GM21619 (cell line): ENCODE measurements at regions not wholly inside any gene's neighbourhood (a gene's known extent, or its start where the extent isn't known, plus 50 kb on each side); places are given as distances from the start of the nearest gene placed in this dataset.

Source experiments
- ATAC-seq: cut with Tn5 transposase; IDR thresholded peaks from one replicate; pipeline ENCODE4 v1.9.1; 2021; ENCODE audit not compliant: unreplicated experiment

DNA sequence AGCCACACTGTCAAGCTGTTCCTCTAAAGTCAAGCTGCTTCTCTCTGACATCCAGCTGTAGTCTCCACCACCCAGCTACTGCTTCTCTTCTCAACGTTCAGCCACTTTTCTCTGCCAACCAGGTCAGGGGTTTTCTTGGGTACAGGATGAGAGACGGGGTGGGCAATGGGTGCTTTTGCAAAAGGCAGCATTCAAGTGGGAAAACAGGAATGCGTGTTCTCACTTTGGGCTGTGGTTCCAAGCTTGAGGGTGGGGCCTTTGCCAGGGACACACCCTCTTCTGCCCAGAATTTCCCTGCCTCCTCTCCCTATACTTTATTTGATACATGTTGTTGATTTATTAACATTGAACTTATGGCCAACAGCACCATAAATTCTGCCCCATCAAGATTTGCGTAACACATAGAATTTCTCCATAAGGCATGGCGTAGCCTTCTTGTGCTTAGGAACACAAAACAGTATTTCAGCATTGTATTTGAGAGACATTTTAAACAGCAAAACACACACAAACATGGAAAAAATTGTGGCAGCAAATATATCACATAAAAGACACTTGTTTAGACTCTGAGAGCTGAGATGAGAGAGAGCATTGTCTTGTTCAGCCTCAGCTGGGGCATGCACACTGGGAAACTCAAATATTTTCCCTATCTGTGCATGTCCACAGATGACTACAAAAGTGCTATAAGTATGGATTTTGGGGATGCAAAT is 392.8 kb downstream of the SLITRK6 start:
- ATAC-seq, result no peak

DNA sequence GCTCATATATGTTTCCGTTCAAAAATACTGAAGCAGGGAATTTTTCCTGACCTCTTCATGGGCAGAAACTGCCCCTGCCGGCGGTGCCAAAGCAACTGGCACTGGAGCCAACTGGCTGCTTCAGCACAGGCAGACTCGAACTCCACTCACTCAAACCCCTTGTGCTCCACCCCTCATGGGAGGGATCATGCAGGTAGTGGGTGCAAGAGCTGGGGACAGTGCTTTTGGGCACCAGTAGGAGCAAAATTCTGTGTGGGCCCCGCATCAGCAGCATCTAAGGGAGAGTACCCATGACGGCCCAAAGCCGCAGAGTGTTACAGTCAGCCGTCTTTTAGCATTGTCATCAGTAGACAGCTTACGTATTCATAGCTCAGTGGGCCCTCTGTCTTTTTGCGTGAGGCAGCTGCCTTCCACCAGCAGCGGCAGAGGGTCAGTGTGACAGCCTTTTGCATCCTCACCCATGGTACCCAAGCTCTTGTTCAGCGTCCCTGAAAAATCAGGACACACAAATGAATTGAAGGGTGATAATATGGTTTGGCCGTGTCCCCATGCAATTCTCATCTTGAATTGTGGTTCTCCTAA is 393.8 kb downstream of the SLITRK6 start:
- ATAC-seq, result no peak

GRCh38 chr13:85386424-85386823 is 412.8 kb downstream of the SLITRK6 start:
- no peak for ATAC-seq

DNA sequence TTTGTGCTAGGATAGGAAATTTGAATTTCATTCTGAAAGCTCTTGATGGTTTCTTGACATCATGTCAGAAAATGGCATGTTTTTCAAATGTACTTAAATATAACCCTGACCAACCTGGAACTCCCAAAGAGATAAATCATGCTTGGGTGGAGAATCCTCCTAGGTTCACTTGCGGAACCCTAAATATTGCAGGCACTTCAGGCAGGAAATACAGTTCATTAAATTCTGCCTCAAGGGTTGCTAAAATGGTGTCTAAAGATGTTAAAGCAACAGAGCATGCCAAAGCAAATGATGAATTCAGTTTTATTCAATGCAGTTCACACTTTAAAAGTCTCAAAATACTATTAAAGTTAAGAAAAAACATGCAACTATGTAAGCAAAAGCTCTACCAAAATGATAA is 415.9 kb downstream of the SLITRK6 start:
- no peak for ATAC-seq

- ATAC-seq, result no peak
Observed at GRCh38 chr13:85381082-85381481, 418.1 kb downstream of the SLITRK6 start.

GRCh38 chr13:85379991-85380390 is 419.2 kb downstream of the SLITRK6 start:
- no peak for ATAC-seq

DNA sequence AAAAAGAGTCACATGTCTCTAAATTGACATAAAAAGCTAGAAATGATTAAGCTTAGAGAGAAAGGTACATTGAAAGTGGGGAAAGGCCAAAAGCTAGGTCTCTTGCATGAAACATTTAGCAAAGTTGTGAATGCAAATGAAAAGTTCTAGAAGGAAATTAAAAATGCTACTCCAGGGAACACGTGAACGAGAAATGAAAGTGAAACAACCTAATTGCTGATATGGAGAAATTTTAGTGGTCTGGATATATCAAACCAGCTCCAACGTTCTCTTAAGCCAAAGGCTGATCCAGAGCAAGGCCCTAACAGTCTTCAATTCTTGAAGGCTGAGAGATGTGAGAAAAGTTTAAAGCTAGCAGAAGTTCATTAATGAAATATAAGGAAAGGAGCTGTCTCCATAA is 419.8 kb downstream of the SLITRK6 start:
- ATAC-seq, result no peak

- no peak for ATAC-seq
Observed at GRCh38 chr13:85377783-85378182, 421.4 kb downstream of the SLITRK6 start.

GRCh38 chr13:85373322-85373721 is 425.9 kb downstream of the SLITRK6 start:
- no peak for ATAC-seq

DNA sequence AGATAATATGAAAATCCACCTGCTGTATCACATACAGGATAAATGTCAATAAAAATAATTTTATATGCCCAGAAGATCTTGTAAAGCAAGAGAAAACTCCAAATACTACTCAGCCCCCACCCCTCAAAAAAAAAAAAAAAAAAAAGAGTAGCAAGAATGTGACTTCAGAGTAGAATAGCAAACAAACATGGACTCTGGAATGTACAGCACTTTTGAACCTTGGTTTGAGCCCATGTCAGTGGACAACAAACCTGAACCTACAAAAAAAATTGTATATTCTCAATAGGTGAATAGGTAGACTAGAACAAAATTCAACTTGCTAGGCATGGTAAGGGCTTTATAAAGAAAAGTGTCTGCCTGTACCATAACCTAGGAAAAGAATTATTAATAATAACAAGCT is 428.0 kb downstream of the SLITRK6 start:
- ATAC-seq, result no peak

GRCh38 chr13:85368686-85369085 is 430.5 kb downstream of the SLITRK6 start:
- ATAC-seq, result no peak

DNA sequence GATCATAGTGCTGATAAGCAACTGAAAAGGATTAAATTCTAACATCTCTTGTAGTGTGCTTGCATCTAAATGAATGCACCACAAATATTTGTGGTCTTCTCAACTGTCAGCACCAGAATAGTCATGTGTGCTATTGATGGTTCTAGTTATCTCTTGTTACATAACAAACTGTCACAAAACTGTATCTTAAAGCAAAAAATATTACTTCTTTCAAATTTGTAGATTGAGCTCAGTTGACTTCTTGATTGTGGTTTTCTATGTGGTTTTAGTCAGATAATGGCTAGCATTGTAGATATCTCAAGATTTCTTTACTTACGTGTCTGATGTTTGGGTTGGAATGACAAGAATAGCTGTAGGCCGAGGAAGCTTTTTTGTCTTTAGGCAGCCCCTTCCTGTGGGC is 431.3 kb downstream of the SLITRK6 start:
- no peak for ATAC-seq

- ATAC-seq, result no peak
Observed at GRCh38 chr13:85366759-85367417, 432.3 kb downstream of the SLITRK6 start.

- ATAC-seq, result no peak
Observed at GRCh38 chr13:85363504-85363903, 435.7 kb downstream of the SLITRK6 start.

DNA sequence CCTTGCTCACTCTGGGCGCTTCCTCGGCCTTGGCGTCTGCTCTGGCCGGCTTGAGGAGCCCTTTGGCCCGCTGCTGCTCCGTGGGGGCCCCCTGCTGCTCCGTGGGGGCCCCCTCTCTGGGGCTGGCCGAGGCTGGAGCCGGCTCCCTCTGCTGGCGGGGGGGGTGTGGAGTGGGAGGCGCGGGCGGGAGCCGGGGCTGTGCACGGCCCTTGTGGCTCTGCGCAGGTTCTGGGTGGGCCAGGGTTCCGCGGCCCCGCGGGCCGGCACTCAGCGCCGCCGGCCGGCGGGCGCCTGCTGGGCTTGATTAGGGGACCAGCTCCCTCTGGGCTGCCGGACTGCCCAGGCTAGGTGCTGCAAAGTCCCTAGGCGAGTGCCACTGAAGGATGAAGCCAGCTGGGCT is 436.2 kb downstream of the SLITRK6 start:
- no peak for ATAC-seq

- ATAC-seq, result no peak
Observed at GRCh38 chr13:85347251-85347650, 452.0 kb downstream of the SLITRK6 start.

DNA sequence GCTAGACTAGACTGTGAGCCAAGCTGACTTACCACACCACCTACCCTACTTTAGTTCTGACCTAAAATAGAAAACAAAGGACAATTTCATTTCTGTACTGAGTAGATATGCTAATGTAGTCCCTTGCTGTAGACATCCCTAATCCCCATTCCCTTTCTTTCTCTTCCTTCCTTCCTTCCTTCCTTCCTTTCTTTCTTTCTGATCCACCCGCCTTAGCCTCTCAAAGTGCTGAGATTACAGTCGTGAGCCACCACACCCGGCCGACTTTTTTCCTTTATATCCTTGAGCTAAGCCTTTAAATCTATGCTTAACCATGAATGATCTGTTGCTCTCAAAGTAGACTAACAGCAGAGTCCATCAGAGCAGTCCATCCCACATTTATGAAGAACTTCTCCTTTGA is 465.0 kb downstream of the SLITRK6 start:
- ATAC-seq, result no peak

DNA sequence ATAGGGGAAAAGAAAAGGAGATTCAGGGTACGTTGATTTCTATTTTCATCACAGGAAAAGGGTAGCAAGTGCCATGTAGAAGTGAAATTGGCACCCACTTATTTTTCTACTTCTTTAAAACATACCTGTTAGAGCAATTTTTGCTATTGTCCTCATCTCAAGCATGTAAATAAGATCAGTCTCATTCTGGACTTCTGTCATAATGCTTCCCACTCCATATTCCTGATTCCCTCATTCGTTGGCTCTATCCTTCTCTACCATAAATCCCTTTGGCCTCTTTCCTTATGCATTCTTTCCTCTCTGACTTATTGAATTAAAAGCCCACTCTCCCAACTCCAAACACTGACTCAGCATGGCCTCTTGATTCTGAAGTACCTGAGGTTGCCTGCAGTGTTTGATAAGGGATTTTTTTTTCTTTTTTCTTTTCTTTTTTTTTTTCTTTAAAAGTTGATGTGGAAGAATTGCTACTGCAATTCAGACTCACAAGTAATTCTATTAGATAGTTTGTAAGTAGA is 465.7 kb downstream of the SLITRK6 start:
- no peak for ATAC-seq

- no peak for ATAC-seq
Observed at GRCh38 chr13:85332615-85333014, 466.6 kb downstream of the SLITRK6 start.

DNA sequence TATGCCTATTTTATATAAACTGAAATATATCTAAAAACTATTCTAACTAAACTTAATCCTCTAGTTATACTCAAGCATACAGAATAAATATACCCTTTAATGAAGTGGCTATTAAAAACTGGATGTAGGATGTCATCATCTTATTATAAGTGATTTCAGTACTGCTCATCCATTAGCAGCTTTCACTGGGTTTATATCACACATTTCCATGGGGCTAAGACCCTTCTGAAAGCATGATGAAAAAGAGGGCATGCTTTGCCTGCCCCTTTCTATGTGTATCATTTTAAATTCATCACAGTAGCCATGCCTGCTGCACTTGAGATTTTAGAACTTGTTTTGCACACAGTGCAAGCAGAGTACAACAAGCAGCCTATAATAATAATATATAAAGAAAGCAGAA is 477.5 kb downstream of the SLITRK6 start:
- no peak for ATAC-seq

GRCh38 chr13:85317781-85318180 is 481.4 kb downstream of the SLITRK6 start:
- ATAC-seq, result no peak

- no peak for ATAC-seq
Observed at GRCh38 chr13:85316506-85317025, 482.7 kb downstream of the SLITRK6 start.
